Left lobe of liver (tissue), 2 donors: ENCODE measurements at regions not wholly inside any gene's neighbourhood (a gene's known extent, or its start where the extent isn't known, plus 50 kb on each side); places are given as distances from the start of the nearest gene placed in this dataset.
"Not testable (repeated sequence)": the region's sequence is repeated elsewhere in the genome, so short reads cannot be mapped to it uniquely, and the experiment has no call there.

Experiments used
- ATAC-seq: fragments of 200-7000 bp; cut with Tn5 transposase; one replicate; pipeline ENCODE4 v1.9.1; 2020; ENCODE audit warnings: mild to moderate bottlenecking, moderate library complexity
- DNase-seq: peaks from one replicate; pipeline ENCODE4 v3.0.0-alpha.2; 2020; ENCODE audit warnings: low spot score
- donor health status: DM: no; HTN: no; CAD: no; lungs with moderate emphysema.
- donor health status: DM: no; HTN: yes; CAD: no.

GRCh38 chr13:38012096-38012495 is 142.5 kb upstream of the TRPC4 start:
- DNase-seq: no peak
- ATAC-seq: no peak

DNA sequence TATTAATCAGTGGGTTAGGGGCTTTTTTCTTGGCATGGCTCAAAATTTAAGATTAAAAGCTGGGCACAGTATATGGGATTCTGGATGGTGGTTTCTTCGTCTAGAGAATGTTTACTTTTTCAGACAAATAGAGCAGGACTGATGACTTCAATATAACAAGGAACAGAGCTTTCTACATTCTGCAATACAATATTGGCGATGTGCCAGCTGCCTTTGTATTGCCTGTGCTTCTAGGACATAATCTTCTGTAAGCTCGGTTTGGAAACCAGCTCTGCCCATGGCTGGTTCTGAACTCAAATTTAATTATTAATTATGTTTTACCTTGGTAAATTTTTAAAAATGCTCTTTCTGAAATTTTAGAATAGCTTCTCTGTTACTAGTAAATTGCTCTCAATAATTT is 139.1 kb upstream of the TRPC4 start:
- ATAC-seq (no peak), DNase-seq (no peak)

DNA sequence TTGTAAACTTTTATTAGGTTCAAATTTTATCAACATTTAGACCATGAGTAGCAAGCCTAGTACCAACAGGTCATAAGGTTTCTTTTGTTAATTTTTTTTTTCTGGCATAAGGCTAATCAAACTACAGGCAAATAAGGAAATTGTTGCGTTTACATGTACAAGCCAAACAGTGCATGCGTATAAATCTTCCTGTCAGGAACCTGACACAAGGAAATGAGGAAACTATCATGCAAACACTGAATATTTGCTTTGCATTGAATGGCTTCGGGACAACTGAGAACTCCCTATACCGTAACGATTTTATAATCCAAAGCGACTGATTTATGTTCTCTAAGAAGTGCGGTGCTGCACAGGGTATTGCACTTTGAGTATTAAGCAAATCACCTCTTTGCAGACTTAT is 133.0 kb upstream of the TRPC4 start:
- ATAC-seq (no peak), DNase-seq (no peak)

GRCh38 chr13:37997641-37998040 is 128.1 kb upstream of the TRPC4 start:
- no peak for DNase-seq
- ATAC-seq: no peak

- ATAC-seq (no peak), DNase-seq (no peak)
Measured at GRCh38 chr13:37995092-37995491, 125.5 kb upstream of the TRPC4 start.

- DNase-seq (no peak), ATAC-seq (no peak)
Measured at GRCh38 chr13:37986811-37987210, 117.2 kb upstream of the TRPC4 start.

DNA sequence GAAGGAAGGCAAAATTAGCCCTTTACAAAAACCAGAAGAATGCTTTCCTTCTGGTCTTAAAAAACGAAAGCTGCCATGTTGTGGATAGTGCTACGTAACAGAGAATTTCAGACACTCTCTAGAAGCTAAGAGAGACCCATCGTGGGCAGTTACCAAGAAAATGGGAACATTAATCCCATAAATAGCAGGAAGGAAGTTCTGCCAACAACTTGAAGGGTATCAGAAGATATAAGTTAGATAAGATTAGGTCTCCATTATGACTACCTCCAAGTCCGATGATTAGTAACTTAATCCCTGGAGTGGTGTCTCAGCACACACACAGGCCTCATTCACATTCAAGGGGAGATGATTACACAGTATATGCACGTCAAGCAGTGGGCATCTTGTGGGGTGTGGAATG is 115.7 kb upstream of the TRPC4 start:
- DNase-seq (no peak), ATAC-seq (no peak)

DNA sequence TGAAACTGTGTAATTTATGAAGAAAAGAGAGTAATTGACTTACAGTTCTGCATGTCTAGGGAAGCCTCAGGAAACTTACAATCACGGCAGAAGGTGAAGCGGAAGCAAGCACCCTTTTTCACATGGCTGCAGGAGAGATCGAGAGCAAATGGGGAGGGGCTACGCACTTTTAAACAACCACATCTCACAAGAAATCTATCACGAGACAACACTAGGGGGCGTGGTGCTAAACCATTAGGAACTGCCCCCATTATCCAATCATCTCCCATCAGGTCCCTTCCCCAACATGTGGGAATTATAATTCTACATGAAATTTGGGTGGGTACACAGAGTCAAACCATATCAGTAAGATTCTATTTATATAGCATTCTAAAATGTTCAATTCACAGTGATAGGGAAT is 114.8 kb upstream of the TRPC4 start:
- DNase-seq: no peak
- no peak for ATAC-seq

- no peak for DNase-seq
- no peak for ATAC-seq
Measured at GRCh38 chr13:37981932-37982331, 112.4 kb upstream of the TRPC4 start.

GRCh38 chr13:37978680-37979079 is 109.1 kb upstream of the TRPC4 start:
- ATAC-seq: no peak
- no peak for DNase-seq

- DNase-seq (no peak), ATAC-seq (no peak)
Measured at GRCh38 chr13:37968555-37968954, 99.0 kb upstream of the TRPC4 start.

GRCh38 chr13:37966266-37966665 is 96.7 kb upstream of the TRPC4 start:
- ATAC-seq (no peak), DNase-seq (no peak)

DNA sequence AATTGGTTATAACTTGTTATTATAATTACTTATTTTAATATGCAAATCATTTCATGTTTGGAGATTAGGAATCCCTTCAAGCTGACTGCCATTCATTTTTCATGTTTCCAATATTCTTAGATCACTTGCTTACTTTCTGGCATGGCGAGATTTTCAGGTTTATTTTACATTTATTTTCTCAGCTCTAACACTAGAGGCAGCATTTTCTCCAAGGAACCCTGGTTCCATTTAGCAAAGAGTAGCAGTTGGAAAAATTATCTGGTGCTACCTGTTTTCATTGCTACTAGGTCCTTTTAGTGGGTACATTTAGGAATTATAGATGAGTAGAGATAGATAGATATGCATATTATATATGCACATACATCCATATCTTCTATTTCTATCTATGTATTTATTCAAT is 90.9 kb upstream of the TRPC4 start:
- ATAC-seq: no peak
- DNase-seq: no peak

DNA sequence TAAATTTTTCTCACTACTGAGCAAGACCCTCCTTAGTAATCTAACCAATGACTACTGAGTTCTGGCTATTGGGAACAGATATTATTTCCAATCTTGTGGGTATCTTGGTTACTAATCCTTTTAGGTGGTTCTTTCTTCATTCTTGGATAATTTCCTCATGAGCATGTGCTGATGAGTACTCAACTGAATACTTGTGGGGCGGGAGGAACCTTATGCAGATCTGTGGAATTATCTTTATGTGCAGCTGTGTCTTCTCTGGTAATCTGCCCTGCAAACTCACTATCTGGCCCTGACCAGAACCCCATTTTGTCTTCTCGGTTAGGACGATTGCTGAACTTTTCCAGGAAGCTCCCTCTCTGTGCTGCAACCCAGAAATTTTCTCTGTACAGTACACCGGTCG is 89.7 kb upstream of the TRPC4 start:
- DNase-seq (no peak), ATAC-seq (no peak)

GRCh38 chr13:37956536-37956935 is 87.0 kb upstream of the TRPC4 start:
- no peak for ATAC-seq
- no peak for DNase-seq

- ATAC-seq, DNase-seq: not testable (repeated sequence)
Measured at GRCh38 chr13:37954597-37954996, 85.0 kb upstream of the TRPC4 start.

DNA sequence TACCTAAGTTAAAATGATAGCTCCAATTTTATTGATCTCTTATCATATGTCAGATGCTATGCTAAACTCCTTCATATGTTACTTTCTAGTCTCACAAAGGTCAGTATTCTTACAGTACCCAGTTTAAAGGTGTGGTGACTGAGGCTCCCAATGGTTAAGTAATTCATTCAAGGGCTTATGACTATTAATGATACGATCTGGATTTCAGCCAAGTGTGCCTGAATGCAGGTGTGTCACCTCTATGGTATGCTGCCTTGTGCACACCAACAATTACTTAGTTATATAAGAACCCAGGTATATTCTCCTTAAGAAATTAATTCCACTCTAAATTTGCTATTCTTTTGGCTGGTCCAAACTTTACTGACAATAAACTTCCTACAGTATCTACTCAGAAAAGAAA is 84.6 kb upstream of the TRPC4 start:
- ATAC-seq: no peak
- DNase-seq: no peak

GRCh38 chr13:37953696-37954095 is 84.1 kb upstream of the TRPC4 start:
- DNase-seq: no peak
- no peak for ATAC-seq

DNA sequence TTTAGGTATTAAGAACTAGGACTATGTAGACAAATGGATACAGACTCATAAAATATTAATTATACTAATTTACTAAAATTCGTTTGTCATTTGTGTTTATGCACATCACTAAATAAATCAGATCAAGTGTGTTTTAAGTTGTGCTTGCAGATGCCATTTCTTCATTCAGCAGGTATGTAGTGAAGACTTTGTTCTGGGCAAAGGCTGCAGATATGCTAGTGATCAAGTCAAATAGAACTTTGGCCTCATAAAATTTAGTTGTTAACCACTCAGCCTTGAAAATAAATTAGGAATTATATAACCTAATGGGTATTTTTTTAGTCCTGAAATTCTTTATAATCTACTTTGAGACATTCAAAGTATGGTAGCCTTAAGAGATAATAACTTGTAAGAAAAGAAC is 80.4 kb upstream of the TRPC4 start:
- ATAC-seq (no peak), DNase-seq (no peak)

GRCh38 chr13:37947419-37948140 is 78.0 kb upstream of the TRPC4 start:
- DNase-seq (no peak), ATAC-seq (no peak)

- no peak for DNase-seq
- ATAC-seq: no peak
Measured at GRCh38 chr13:37945651-37946575, 76.3 kb upstream of the TRPC4 start.

DNA sequence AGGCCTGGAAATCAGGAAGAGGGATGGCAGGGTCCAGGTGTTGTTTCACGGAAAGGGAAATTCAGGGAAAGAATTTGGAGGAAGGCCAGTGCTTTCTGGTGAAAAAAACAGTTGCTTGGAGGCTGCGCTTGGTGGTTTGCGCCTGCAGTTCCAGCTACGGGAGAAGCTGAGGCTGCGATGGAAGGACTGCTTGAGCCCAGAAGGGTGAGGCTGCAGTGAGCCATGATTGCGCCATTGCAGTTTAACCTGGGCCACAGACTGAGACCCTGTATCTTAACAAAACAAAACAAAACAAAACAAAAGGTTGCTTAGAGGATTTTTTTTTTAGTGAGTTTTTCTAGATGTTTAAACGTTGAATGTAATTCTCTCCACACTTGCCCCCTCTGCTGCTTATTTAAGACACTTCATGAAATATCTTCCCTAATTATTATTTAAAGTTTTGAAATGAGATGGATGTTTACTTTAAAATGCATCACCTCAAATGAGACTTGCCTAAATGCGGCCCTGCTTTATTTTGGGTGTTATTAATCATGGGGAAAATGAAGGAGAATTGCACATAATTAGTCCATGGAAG is 75.4 kb upstream of the TRPC4 start:
- DNase-seq: no peak

More for the DNA sequence above, 75.4 kb upstream of the TRPC4 start:
- no peak for ATAC-seq
